ENCODE measurements at regions not wholly inside any gene's neighbourhood (a gene's known extent, or its start where the extent isn't known, plus 50 kb on each side); places are given as distances from the start of the nearest gene placed in this dataset.

DNA sequence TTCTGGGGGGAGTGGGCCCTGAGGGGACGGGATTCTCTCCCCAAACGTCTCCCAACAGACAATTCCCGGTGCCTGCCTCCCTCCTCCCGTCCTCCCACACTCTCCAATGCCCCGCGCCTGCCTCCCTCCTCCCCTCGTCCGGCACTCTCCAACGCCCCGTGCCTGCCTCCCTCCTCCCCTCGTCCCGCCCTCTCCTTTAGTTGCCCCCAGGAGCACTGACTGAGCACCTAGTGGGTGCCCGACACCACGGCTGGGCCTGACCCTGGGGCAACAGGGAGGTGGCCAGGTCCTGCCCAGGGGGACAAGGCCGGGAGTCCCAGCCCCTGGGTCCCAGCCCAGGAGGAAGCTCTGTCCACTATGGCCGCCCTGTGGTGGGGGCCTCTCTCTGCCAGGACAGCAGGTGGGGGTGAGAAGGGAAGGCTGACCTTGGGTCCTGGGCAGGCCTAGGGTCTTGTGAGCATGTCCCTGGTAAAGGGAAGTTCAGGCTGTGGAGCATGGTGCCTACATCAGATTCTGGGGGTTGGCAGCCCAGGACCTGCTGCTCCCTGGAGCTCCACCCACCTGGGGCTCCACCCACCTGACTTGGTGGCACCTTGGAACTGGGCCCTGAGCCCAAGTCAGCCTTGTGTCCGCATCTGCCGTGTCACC, 942.3 kb downstream of the BRD1 start:
- no peaks in the 10 kb centered on the region for H3K9me3 ChIP-seq (ENCODE audit: insufficient read depth, low read length)
- no peaks in the 10 kb centered on the region for H3K27me3 ChIP-seq (ENCODE audit: low read length)
- H3K27ac ChIP-seq (ENCODE audit: low read depth, low read length) = no peak overlapping the region
- H3F3A ChIP-seq (ENCODE audit: insufficient read depth) = no peaks in the 10 kb centered on the region
- H3K9ac ChIP-seq (ENCODE audit: low read length) = no peak overlapping the region
- no peaks in the 10 kb centered on the region for H3K79me2 ChIP-seq (ENCODE audit: insufficient read depth, low read length)
- TF ChIP-seq EZH2phosphoT487 (conservative IDR thresholded peaks at IDR 0.05; ENCODE audit: low read length) = no peak
- TF ChIP-seq, protein P1, sequence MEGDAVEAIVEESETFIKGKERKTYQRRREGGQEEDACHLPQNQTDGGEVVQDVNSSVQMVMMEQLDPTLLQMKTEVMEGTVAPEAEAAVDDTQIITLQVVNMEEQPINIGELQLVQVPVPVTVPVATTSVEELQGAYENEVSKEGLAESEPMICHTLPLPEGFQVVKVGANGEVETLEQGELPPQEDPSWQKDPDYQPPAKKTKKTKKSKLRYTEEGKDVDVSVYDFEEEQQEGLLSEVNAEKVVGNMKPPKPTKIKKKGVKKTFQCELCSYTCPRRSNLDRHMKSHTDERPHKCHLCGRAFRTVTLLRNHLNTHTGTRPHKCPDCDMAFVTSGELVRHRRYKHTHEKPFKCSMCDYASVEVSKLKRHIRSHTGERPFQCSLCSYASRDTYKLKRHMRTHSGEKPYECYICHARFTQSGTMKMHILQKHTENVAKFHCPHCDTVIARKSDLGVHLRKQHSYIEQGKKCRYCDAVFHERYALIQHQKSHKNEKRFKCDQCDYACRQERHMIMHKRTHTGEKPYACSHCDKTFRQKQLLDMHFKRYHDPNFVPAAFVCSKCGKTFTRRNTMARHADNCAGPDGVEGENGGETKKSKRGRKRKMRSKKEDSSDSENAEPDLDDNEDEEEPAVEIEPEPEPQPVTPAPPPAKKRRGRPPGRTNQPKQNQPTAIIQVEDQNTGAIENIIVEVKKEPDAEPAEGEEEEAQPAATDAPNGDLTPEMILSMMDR (IDR thresholded peaks at IDR 0.05; ENCODE audit: insufficient read depth, low read length, poor library complexity, severe bottlenecking) = no peak
- H3K9me2 ChIP-seq (replicated peaks; ENCODE audit: insufficient read depth, low read length) = no peaks in the 10 kb centered on the region
- H4K20me1 ChIP-seq (ENCODE audit: low read depth, low read length) = no peaks in the 10 kb centered on the region
- no peaks in the 10 kb centered on the region for H3K36me3 ChIP-seq (ENCODE audit: low read length)
- no peak overlapping the region for H3K4me2 ChIP-seq (ENCODE audit: low read depth, low read length, poor library complexity, severe bottlenecking)
- H3K4me3 ChIP-seq (ENCODE audit: insufficient read depth, low read length, poor library complexity, severe bottlenecking) = no peak overlapping the region
- no peak overlapping the region for H2AFZ ChIP-seq (ENCODE audit: low read depth, low read length, severe bottlenecking)

DNA sequence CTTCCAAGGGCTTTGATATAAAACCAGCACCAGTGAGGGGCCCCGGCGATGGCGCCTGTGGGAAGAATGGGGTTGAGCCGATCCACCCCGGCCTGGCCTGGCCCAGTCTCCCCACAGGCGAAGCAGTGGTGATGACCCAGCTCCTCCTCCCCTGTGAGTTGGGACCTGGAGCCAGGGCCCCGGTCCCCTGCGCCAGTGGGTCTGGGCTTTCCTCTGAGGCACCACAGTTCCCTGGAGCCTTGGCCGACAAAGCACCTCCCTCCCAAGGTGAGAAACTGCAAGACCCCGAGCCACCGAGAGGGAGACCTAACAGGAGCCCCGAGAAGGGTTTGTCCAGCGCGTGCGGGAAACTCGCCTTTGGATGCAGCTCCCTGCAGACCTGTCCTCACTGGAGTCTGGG, 942.9 kb downstream of the BRD1 start:
- H3K4me3 ChIP-seq (ENCODE audit: insufficient read depth, low read length, poor library complexity, severe bottlenecking) = no peak overlapping the region
- no peaks in the 10 kb centered on the region for H3K9me2 ChIP-seq (replicated peaks; ENCODE audit: insufficient read depth, low read length)
- no peak overlapping the region for H2AFZ ChIP-seq (ENCODE audit: low read depth, low read length, severe bottlenecking)
- no peak overlapping the region for H3K9ac ChIP-seq (ENCODE audit: low read length)
- no peak overlapping the region for H3K27ac ChIP-seq (ENCODE audit: low read depth, low read length)
- TF ChIP-seq EZH2phosphoT487 (conservative IDR thresholded peaks at IDR 0.05; ENCODE audit: low read length) = no peak
- TF ChIP-seq, protein P1 (IDR thresholded peaks at IDR 0.05; ENCODE audit: insufficient read depth, low read length, poor library complexity, severe bottlenecking) = no peak
- no peaks in the 10 kb centered on the region for H4K20me1 ChIP-seq (ENCODE audit: low read depth, low read length)
- H3K9me3 ChIP-seq (ENCODE audit: insufficient read depth, low read length) = no peaks in the 10 kb centered on the region
- H3K79me2 ChIP-seq (ENCODE audit: insufficient read depth, low read length) = no peaks in the 10 kb centered on the region
- H3K36me3 ChIP-seq (ENCODE audit: low read length) = no peaks in the 10 kb centered on the region
- no peak overlapping the region for H3K4me2 ChIP-seq (ENCODE audit: low read depth, low read length, poor library complexity, severe bottlenecking)
- no peaks in the 10 kb centered on the region for H3F3A ChIP-seq (ENCODE audit: insufficient read depth)
- H3K27me3 ChIP-seq (ENCODE audit: low read length) = no peaks in the 10 kb centered on the region

DNA sequence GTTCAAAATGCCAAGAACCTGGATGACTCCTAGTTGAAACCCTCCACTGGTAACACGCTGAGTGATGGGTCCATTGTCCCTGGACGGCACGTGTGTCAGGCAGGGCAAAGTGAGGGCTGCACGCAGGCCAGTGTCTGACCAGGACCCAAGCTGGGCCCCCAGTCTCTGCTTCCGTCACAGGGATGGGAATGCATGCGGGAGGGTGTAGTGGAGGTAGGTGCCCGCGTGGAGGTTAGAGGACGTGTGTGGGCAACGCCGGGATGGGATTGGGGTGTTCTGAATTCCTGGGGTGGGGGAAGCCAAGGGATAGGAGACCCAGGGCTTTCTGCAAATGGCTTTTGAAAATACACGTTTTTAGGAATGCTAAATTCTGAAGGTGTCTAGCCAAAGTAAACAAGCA, 943.3 kb downstream of the BRD1 start:
- Histone ChIP-seq H3K4me3 (ENCODE audit: insufficient read depth, low read length, poor library complexity, severe bottlenecking) (no peak overlapping the region), H3K9me2 (replicated peaks; ENCODE audit: insufficient read depth, low read length) (no peaks in the 10 kb centered on the region), H4K20me1 (ENCODE audit: low read depth, low read length) (no peaks in the 10 kb centered on the region), H3K4me2 (ENCODE audit: low read depth, low read length, poor library complexity, severe bottlenecking) (no peak overlapping the region), H3K27ac (ENCODE audit: low read depth, low read length) (no peak overlapping the region), H3F3A (ENCODE audit: insufficient read depth) (no peaks in the 10 kb centered on the region), H3K9me3 (ENCODE audit: insufficient read depth, low read length) (no peaks in the 10 kb centered on the region), H3K36me3 (ENCODE audit: low read length) (no peaks in the 10 kb centered on the region), H2AFZ (ENCODE audit: low read depth, low read length, severe bottlenecking) (no peak overlapping the region), H3K27me3 (ENCODE audit: low read length) (no peaks in the 10 kb centered on the region), H3K9ac (ENCODE audit: low read length) (no peak overlapping the region), H3K79me2 (ENCODE audit: insufficient read depth, low read length) (no peaks in the 10 kb centered on the region)
- no peak for TF ChIP-seq EZH2phosphoT487 (conservative IDR thresholded peaks at IDR 0.05; ENCODE audit: low read length)
- TF ChIP-seq, protein P1 (IDR thresholded peaks at IDR 0.05; ENCODE audit: insufficient read depth, low read length, poor library complexity, severe bottlenecking) = no peak
